ENCODE measurements at regions not wholly inside any gene's neighbourhood (a gene's known extent, or its start where the extent isn't known, plus 50 kb on each side); places are given as distances from the start of the nearest gene placed in this dataset.

DNA sequence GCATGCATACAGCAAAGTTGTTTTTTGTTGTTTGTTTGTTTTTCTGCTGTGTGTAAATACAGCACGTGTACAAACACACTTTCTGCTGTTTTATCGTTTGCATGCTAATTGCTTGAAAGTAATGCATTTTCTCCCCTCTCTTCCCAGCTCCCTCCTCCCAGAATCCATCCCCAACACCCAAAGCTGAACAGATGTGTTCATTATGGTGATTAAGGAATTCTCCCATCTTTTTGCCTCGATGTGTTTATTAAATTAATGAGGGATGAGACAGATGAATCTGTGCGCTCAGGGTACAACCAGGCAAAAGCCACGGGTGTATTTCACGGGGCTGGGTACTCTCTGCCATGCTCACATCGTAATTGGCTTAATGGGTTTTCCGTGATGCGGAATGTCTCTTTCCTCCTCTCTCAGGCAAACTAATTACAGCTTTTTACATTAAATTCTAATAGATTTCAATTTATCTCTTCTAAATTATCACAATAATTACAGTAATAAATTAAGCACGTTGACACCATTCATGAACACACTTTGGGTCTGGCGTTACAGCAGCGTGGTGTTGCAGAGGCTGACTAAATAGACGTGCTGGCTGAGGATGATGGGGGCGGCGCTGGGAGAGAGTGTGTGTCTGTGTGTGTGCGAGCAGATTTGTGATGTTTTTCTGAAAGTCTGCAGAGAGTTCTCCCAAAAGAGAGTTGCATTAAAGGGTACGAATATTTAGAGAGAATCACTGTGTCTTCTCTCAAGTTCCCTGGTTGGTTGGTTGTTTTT is 117.7 kb downstream of the CRLF2 start:
- TF ChIP-seq CTCF (IDR thresholded peaks at IDR 0.05) (no peak), POLR2A (IDR thresholded peaks at IDR 0.05) (no peak)
